K562 (cell line): ENCODE measurements at regions not wholly inside any gene's neighbourhood (a gene's known extent, or its start where the extent isn't known, plus 50 kb on each side); places are given as distances from the start of the nearest gene placed in this dataset.

Source experiments
- ATAC-seq: fragments of 200-7000 bp; cut with Tn5 transposase; 3 replicates; pipeline ENCODE4 v1.9.1; 2020; ENCODE audit warnings: moderate library complexity
- BruUV-seq: library from RNA; stranded (reverse); fragments of 400-500 nt; replicated peaks from 2 replicates; lab custom pipeline; 2021; lab: Mats Ljungman, UMichigan
- CTCF ChIA-PET: fragments of 300-600 bp; formaldehyde crosslinking; extraction: SDS; loops from one replicate; lab custom pipeline; 2021; ENCODE audit warnings: low intra/inter-chr PET ratio; lab: Yijun Ruan, JAX
- POLR2A ChIA-PET: fragments of 300-600, 350-650 bp; sonication (Branson Sonifier 250); formaldehyde crosslinking; extraction: SDS; loops from one replicate; lab custom pipeline; 2021; ENCODE audit warnings: antibody characterized with exemption, inconsistent platforms; lab: Yijun Ruan, JAX
- DNase-seq, 4 experiments: peaks; one replicate each; pipeline versions ENCODE4 v3.0.0 to v3.0.0-alpha.2; 2011 to 2018; ENCODE audit warnings: low spot score in 3 of 4, mixed read lengths in 3 of 4; ENCODE audit errors: extremely low read depth in 1 of 4
- FAIRE-seq: peaks from 2 replicates; lab custom pipeline; 2011; peaks lifted over from hg19 to GRCh38; lab: Jason Lieb, UNC
- H2AFZ ChIP-seq: 2 replicates; pipeline ENCODE4 v1.6.0; 2011; ENCODE audit warnings: low read depth, low read length, control low read depth, inconsistent platforms
- H3K27ac ChIP-seq: fragments of 200-600 bp; 3 replicates; pipeline ENCODE4 v1.8.0; 2011; ENCODE audit warnings: low read depth, mild to moderate bottlenecking, control low read depth, inconsistent platforms, low read length, moderate library complexity, mixed read lengths; ENCODE audit errors: extremely low read depth
- H3K27me3 ChIP-seq, 2 experiments: fragments of 300-600 bp in 1 of 2; 2 replicates in 1 of 2; 3 replicates in 1 of 2; pipeline versions ENCODE4 v1.6.0 to v1.8.0; 2011; ENCODE audit warnings: inconsistent platforms in 2 of 2, low read length in 2 of 2, mild to moderate bottlenecking in 1 of 2, mixed read lengths in 1 of 2, moderate library complexity in 1 of 2; ENCODE audit not compliant: control insufficient read depth in 2 of 2, insufficient read depth in 2 of 2
- H3K36me3 ChIP-seq: fragments of 300-600 bp; 3 replicates; pipeline ENCODE4 v1.8.0; 2011; ENCODE audit warnings: mild to moderate bottlenecking, low read length, inconsistent platforms; ENCODE audit not compliant: control insufficient read depth, insufficient read depth
- H3K4me1 ChIP-seq, 2 experiments: fragments of 200-600 bp in 1 of 2; replicated peaks in 1 of 2; 2 replicates in 1 of 2; 3 replicates in 1 of 2; pipeline versions ENCODE4 v1.5.1 to v1.8.0; 2011; ENCODE audit warnings: inconsistent platforms in 2 of 2, low read length in 2 of 2, mild to moderate bottlenecking in 1 of 2, mixed read lengths in 1 of 2, moderate library complexity in 1 of 2; ENCODE audit not compliant: control insufficient read depth in 2 of 2, insufficient read depth in 2 of 2
- H3K4me2 ChIP-seq: 2 replicates; pipeline ENCODE4 v1.6.1; 2011; ENCODE audit warnings: low read length, control low read depth, inconsistent platforms, mixed read lengths; ENCODE audit not compliant: insufficient read depth
- H3K4me3 ChIP-seq: fragments of 200-600 bp; sonication (generic), shearing (Covaris generic); 2 replicates; pipeline ENCODE4 v1.5.1; 2016; ENCODE audit warnings: control low read depth, inconsistent platforms
- H3K79me2 ChIP-seq: fragments of 200-600 bp; 3 replicates; pipeline ENCODE4 v1.8.0; 2011; ENCODE audit warnings: low read length, inconsistent platforms; ENCODE audit not compliant: control insufficient read depth, insufficient read depth
- H3K9ac ChIP-seq, 2 experiments: 2 replicates each; pipeline versions ENCODE4 v1.6.0 to v1.6.1; 2011; ENCODE audit warnings: low read depth in 2 of 2, low read length in 2 of 2, control low read depth in 1 of 2, inconsistent platforms in 1 of 2, mild to moderate bottlenecking in 1 of 2, mixed read lengths in 1 of 2; ENCODE audit not compliant: insufficient read depth in 1 of 2
- H3K9me1 ChIP-seq: one replicate; pipeline ENCODE4 v1.6.0; 2011; ENCODE audit warnings: inconsistent platforms, mild to moderate bottlenecking, low read length, moderate library complexity; ENCODE audit not compliant: control insufficient read depth, insufficient read depth
- H3K9me3 ChIP-seq: replicated peaks from 2 replicates; pipeline ENCODE4 v1.5.1; 2011; ENCODE audit warnings: low read depth, low read length, inconsistent platforms; ENCODE audit not compliant: control insufficient read depth, insufficient read depth
- H4K20me1 ChIP-seq: replicated peaks from 2 replicates; pipeline ENCODE4 v1.6.1; 2011; ENCODE audit warnings: low read length, inconsistent platforms, mixed read lengths; ENCODE audit not compliant: control insufficient read depth, insufficient read depth
- BRF1 ChIP-seq: IDR thresholded peaks from 3 replicates; pipeline ENCODE4 v1.6.1; 2011; ENCODE audit warnings: borderline replicate concordance, mild to moderate bottlenecking; ENCODE audit not compliant: insufficient read length; ENCODE audit errors: extremely low read depth
- CUX1 ChIP-seq: fragments of 200-800 bp; sonication (Bioruptor generic); IDR thresholded peaks from 2 replicates; pipeline ENCODE4 v1.6.1; 2016; ENCODE audit warnings: missing genetic modification characterization, missing compliant biosample characterization
- ETV1 ChIP-seq: fragments of 450-650 bp; conservative IDR thresholded peaks from 2 replicates; pipeline ENCODE4 v1.6.1; 2016; ENCODE audit warnings: missing genetic modification characterization, control low read depth, low read depth, missing compliant biosample characterization
- GABPB1 ChIP-seq: sonication (generic); formaldehyde crosslinking; IDR thresholded peaks from 2 replicates; pipeline ENCODE4 v1.8.0; 2022; ENCODE audit warnings: mild to moderate bottlenecking, missing genetic modification reagents
- GTF2B ChIP-seq: IDR thresholded peaks from 2 replicates; pipeline ENCODE4 v1.6.1; 2011; ENCODE audit not compliant: insufficient read length; ENCODE audit errors: extremely low read depth
- HMGXB4 ChIP-seq: sonication (generic); formaldehyde crosslinking; IDR thresholded peaks from 2 replicates; pipeline ENCODE4 v1.8.1; 2023; ENCODE audit warnings: mild to moderate bottlenecking, missing genetic modification reagents
- IRF2 ChIP-seq: sonication (generic); formaldehyde crosslinking; IDR thresholded peaks from 2 replicates; pipeline ENCODE4 v1.8.1; 2022; ENCODE audit warnings: mild to moderate bottlenecking, missing genetic modification reagents
- MAZ ChIP-seq, 2 experiments: fragments of 450-650 bp in 1 of 2; sonication (generic) in 1 of 2; formaldehyde crosslinking; IDR thresholded peaks in 1 of 2; conservative IDR thresholded peaks in 1 of 2; 2 replicates each; pipeline versions ENCODE4 v1.4.0 to v1.5.0; 2020; ENCODE audit warnings: mild to moderate bottlenecking in 1 of 2, missing genetic modification reagents in 1 of 2
- WGBS: fragments of 100-300 bp; shearing (Covaris generic); methylation state at CpG from one replicate; pipeline ENCODE4 v1.1.6; 2016; ENCODE audit warnings: low coverage, mixed read lengths; ENCODE audit not compliant: insufficient coverage; ENCODE audit errors: missing lambda C conversion rate; 5-methylcytosine and 5-hydroxymethylcytosine counted together
- in situ Hi-C: fragments of 300-500 bp; cut with MboI; formaldehyde crosslinking; loops from 4 replicates; pipeline ENCODE4 v1.15.0; 2018; ENCODE audit warnings: inconsistent platforms, mixed read lengths
- intact Hi-C: fragments of 100-400 bp; cut with micrococcal nuclease; formaldehyde crosslinking; loops from 2 replicates; pipeline ENCODE4 v1.14.2; 2022

GRCh38 chr13:53216773-53217172 is 188.2 kb downstream of the OLFM4 start:
- Histone ChIP-seq H3K9me3 (no peaks in the 10 kb centered on the region), H3K36me3 (no peaks in the 10 kb centered on the region), H3K4me1 (no peaks in the 10 kb centered on the region), H3K4me2 (no peak overlapping the region), H2AFZ (no peak overlapping the region), H3K27ac (no peak overlapping the region), H3K9me1 (no peaks in the 10 kb centered on the region), H4K20me1 (no peaks in the 10 kb centered on the region), H3K79me2 (no peaks in the 10 kb centered on the region), H3K27me3 (no peaks in the 10 kb centered on the region), H3K4me3 (no peak overlapping the region), H3K9ac (no peak overlapping the region)
- ATAC-seq, result no peak
- no peak for FAIRE-seq
- in situ Hi-C loops (no loop called here), intact Hi-C loops (no loop called here)
- BruUV-seq, result no TSS peak
- WGBS, result 0% methylated on average over 1 of the region's 1 CpG
- DNase-seq, result no peak
- TF ChIP-seq BRF1, result no peak
- no peak for TF ChIP-seq CUX1 (CRISPR knock-in tag)
- TF ChIP-seq IRF2 (CRISPR knock-in tag), result no peak
- TF ChIP-seq GTF2B, result no peak
- no peak for TF ChIP-seq MAZ (CRISPR knock-in tag; conservative IDR thresholded peaks at IDR 0.05 in 1 of 2, IDR thresholded peaks at IDR 0.05 in 1 of 2)
- no peak for TF ChIP-seq GABPB1 (CRISPR knock-in tag)
- TF ChIP-seq ETV1, result no peak
- TF ChIP-seq HMGXB4 (CRISPR knock-in tag), result no peak
- ChIA-PET CTCF (no interaction called here), POLR2A (no interaction called here)
